Activated T-cell treated with anti-CD3 and anti-CD28 coated beads, Interleukin-2, amount 50 U/mL, for 24 hours (primary cell): ENCODE measurements at regions not wholly inside any gene's neighbourhood (a gene's known extent, or its start where the extent isn't known, plus 50 kb on each side); places are given as distances from the start of the nearest gene placed in this dataset.
"Not testable (repeated sequence)": the region's sequence is repeated elsewhere in the genome, so short reads cannot be mapped to it uniquely, and the experiment has no call there.

Experiments used
- DNase-seq: peaks from one replicate; pipeline ENCODE4 v3.0.0-alpha.2; 2020
- H3K27ac Mint-ChIP-seq: 2 replicates; pipeline ENCODE4 v1.8.0; 2020; ENCODE audit warnings: mild to moderate bottlenecking, mixed read lengths
- H3K27me3 Mint-ChIP-seq: 2 replicates; pipeline ENCODE4 v1.8.0; 2020; ENCODE audit warnings: mixed read lengths
- H3K36me3 Mint-ChIP-seq: 2 replicates; pipeline ENCODE4 v1.8.0; 2020; ENCODE audit warnings: low read depth, mixed read lengths
- H3K4me1 Mint-ChIP-seq: 2 replicates; pipeline ENCODE4 v1.8.0; 2020; ENCODE audit warnings: low read depth, mixed read lengths
- H3K4me3 Mint-ChIP-seq: 2 replicates; pipeline ENCODE4 v1.8.0; 2020; ENCODE audit warnings: mild to moderate bottlenecking, moderate library complexity, mixed read lengths
- H3K9me3 Mint-ChIP-seq: 2 replicates; pipeline ENCODE4 v1.8.0; 2020; ENCODE audit warnings: mixed read lengths

DNA sequence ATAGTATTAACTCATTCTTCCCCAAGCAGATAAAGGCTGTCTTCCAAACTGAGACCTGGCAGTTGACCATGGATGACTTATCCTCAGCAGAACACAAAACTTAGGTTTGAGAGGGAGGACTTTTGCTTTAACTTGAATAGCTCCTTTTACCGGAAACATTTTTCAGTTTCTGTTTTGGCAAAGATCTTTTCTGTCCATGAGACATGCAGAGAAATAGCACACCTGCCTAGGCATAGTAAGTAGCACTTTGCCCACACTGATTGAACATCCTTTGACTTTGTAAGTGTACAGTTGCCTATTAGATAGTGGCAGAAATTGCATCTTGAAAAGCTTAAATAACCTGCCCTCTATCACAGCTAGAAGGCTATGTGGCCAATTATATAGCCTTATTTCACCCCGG lies 1962.5 kb downstream of the MRPL39 start:
- Mint-ChIP-seq H3K27ac (no peak overlapping the region), H3K9me3 (no peaks in the 10 kb centered on the region), H3K36me3 (no peaks in the 10 kb centered on the region), H3K4me3 (no peak overlapping the region), H3K4me1 (no peaks in the 10 kb centered on the region), H3K27me3 (no peaks in the 10 kb centered on the region)
- no peak for DNase-seq

GRCh38 chr21:23639721-23640120 lies 1967.6 kb downstream of the MRPL39 start:
- no peaks in the 10 kb centered on the region for H3K27me3 Mint-ChIP-seq
- H3K27ac Mint-ChIP-seq, result no peak overlapping the region
- no peak overlapping the region for H3K4me3 Mint-ChIP-seq
- DNase-seq, result no peak
- H3K4me1 Mint-ChIP-seq, result no peaks in the 10 kb centered on the region
- no peaks in the 10 kb centered on the region for H3K36me3 Mint-ChIP-seq
- H3K9me3 Mint-ChIP-seq, result no peaks in the 10 kb centered on the region

GRCh38 chr21:23638131-23638695 lies 1969.1 kb downstream of the MRPL39 start:
- Mint-ChIP-seq H3K27me3 (no peaks in the 10 kb centered on the region), H3K9me3 (no peaks in the 10 kb centered on the region), H3K36me3 (no peaks in the 10 kb centered on the region), H3K4me1 (no peaks in the 10 kb centered on the region), H3K4me3 (no peak overlapping the region), H3K27ac (no peak overlapping the region)
- no peak for DNase-seq

GRCh38 chr21:23633447-23633940 lies 1973.8 kb downstream of the MRPL39 start:
- no peak for DNase-seq
- Mint-ChIP-seq H3K27me3 (no peaks in the 10 kb centered on the region), H3K4me1 (no peaks in the 10 kb centered on the region), H3K9me3 (peaks cover under 1% of the 10 kb centered on the region), H3K27ac (no peak overlapping the region), H3K4me3 (no peak overlapping the region), H3K36me3 (no peaks in the 10 kb centered on the region)

GRCh38 chr21:23624281-23624680 lies 1983.0 kb downstream of the MRPL39 start:
- Mint-ChIP-seq H3K4me3 (no peak overlapping the region), H3K27me3 (no peaks in the 10 kb centered on the region), H3K9me3 (peaks cover 3% of the 10 kb centered on the region), H3K4me1 (no peaks in the 10 kb centered on the region), H3K27ac (no peak overlapping the region), H3K36me3 (no peaks in the 10 kb centered on the region)
- DNase-seq, result no peak

GRCh38 chr21:23613014-23613413 lies 1994.3 kb downstream of the MRPL39 start:
- H3K36me3 Mint-ChIP-seq, result no peaks in the 10 kb centered on the region
- no peaks in the 10 kb centered on the region for H3K4me1 Mint-ChIP-seq
- H3K27ac Mint-ChIP-seq, result no peak overlapping the region
- DNase-seq, result no peak
- no peaks in the 10 kb centered on the region for H3K27me3 Mint-ChIP-seq
- H3K9me3 Mint-ChIP-seq, result no peaks in the 10 kb centered on the region
- H3K4me3 Mint-ChIP-seq, result no peak overlapping the region

DNA sequence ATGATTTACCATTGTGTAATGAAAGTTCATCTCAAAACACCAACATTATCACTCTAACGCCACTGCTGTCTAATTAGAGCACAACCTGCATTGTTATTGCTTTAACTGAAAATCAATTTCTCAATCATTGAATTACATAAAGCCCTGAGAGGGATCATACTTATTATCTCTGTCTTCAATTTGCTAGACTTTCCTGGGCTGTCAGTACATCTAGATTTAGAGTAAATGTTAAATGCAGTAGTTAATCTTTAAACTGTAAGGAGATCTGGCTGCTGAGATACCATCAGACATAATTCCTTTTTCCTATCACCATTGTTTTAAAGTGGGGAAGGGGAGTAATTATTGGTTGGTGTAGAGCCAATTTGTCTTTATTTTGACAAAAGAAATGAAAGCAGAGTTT lies 1995.1 kb downstream of the MRPL39 start:
- H3K27me3 Mint-ChIP-seq, result no peaks in the 10 kb centered on the region
- no peaks in the 10 kb centered on the region for H3K9me3 Mint-ChIP-seq
- no peaks in the 10 kb centered on the region for H3K4me1 Mint-ChIP-seq
- H3K36me3 Mint-ChIP-seq, result no peaks in the 10 kb centered on the region
- H3K4me3 Mint-ChIP-seq, result no peak overlapping the region
- no peak for DNase-seq
- no peak overlapping the region for H3K27ac Mint-ChIP-seq

GRCh38 chr21:23607782-23608431 lies 1999.4 kb downstream of the MRPL39 start:
- no peak for DNase-seq
- H3K4me3 Mint-ChIP-seq, result no peak overlapping the region
- H3K4me1 Mint-ChIP-seq, result no peaks in the 10 kb centered on the region
- no peaks in the 10 kb centered on the region for H3K27me3 Mint-ChIP-seq
- H3K27ac Mint-ChIP-seq, result no peak overlapping the region
- no peaks in the 10 kb centered on the region for H3K36me3 Mint-ChIP-seq
- H3K9me3 Mint-ChIP-seq, result no peaks in the 10 kb centered on the region

DNA sequence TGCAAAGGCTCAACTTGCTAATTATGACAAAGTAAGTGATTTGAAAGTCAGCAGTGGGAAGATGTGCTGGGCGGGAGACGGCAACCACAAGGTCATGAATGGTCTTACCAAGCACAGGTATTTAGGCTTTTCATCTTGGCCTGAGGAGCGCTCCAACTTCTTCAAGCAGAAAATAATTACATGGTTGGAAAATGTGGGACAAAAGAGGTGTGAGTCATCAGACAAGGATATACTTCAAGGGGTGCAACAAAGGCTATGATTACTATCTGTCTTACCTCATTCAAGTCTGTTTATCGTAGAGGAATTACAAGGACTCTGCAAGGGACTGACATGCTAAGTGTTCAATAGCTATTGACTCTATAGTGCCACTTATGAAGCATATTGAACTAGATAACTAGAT lies 2005.7 kb downstream of the MRPL39 start:
- no peak for DNase-seq
- no peaks in the 10 kb centered on the region for H3K36me3 Mint-ChIP-seq
- peaks cover 3% of the 10 kb centered on the region for H3K9me3 Mint-ChIP-seq
- no peaks in the 10 kb centered on the region for H3K27me3 Mint-ChIP-seq
- H3K4me1 Mint-ChIP-seq, result no peaks in the 10 kb centered on the region
- H3K27ac Mint-ChIP-seq, result no peak overlapping the region
- H3K4me3 Mint-ChIP-seq, result no peak overlapping the region

GRCh38 chr21:23593582-23593981 lies 2013.7 kb downstream of the MRPL39 start:
- Mint-ChIP-seq H3K36me3 (no peaks in the 10 kb centered on the region), H3K4me1 (no peaks in the 10 kb centered on the region), H3K27me3 (no peaks in the 10 kb centered on the region), H3K9me3 (no peaks in the 10 kb centered on the region), H3K27ac (no peak overlapping the region), H3K4me3 (no peak overlapping the region)
- no peak for DNase-seq

DNA sequence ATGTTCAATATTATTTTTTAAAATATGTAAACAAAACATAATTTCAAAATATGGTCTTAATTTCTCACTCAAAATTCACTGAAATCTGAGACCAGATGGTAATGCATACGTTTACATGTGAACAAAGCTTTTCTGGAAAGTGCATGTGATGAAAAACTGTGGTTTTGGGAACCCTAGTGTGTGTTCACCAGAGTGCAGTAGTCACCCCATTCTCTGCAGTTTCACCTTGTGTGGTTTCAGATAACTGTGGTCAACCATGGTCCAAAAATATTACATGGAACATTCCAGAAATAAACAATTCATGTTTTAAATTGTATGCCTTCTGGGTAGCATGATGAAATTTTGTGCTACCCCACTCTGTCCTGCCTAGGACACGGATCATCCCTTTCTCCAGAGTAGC lies 2021.9 kb downstream of the MRPL39 start:
- H3K9me3 Mint-ChIP-seq, result no peaks in the 10 kb centered on the region
- no peak for DNase-seq
- no peak overlapping the region for H3K4me3 Mint-ChIP-seq
- no peak overlapping the region for H3K27ac Mint-ChIP-seq
- H3K27me3 Mint-ChIP-seq, result no peaks in the 10 kb centered on the region
- H3K36me3 Mint-ChIP-seq, result no peaks in the 10 kb centered on the region
- H3K4me1 Mint-ChIP-seq, result no peaks in the 10 kb centered on the region

DNA sequence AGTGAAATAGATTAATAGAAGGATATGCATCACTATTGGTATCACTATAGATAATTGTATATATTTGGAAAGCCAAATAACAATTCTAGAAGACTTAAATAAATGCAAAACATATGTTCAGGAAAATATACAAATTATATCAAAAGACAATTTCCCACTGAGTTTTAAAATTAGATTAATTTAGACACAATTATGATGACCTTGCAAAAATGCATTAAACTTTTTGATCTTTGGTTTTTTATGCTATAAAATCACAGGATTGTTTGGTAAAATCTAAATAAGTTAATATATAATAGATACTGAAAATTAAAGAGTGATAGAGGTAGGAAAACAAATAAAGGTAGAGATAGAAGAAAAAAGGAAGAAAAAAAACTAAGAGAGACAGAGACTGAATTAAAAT lies 2027.7 kb downstream of the MRPL39 start:
- no peak overlapping the region for H3K4me3 Mint-ChIP-seq
- H3K4me1 Mint-ChIP-seq, result no peaks in the 10 kb centered on the region
- no peak overlapping the region for H3K27ac Mint-ChIP-seq
- H3K9me3 Mint-ChIP-seq, result no peaks in the 10 kb centered on the region
- no peak for DNase-seq
- H3K27me3 Mint-ChIP-seq, result no peaks in the 10 kb centered on the region
- H3K36me3 Mint-ChIP-seq, result no peaks in the 10 kb centered on the region

DNA sequence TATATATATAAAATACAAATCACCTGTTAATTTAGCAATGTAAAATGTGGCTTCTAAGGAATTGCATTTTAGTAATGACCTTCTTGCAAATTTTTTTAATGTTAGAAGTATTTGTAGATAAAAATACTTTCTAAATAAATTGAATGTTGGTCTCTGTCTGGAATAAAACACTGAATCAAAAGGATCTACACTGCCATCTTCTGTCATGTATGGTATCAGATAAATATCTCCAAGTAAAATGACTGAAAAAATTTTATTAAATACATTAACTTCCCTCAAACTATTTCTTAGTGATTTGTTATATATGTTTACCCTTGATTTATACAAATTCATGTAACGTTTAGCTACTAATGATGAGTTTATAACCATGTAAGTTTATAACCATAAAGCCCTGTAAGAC lies 2029.3 kb downstream of the MRPL39 start:
- no peaks in the 10 kb centered on the region for H3K36me3 Mint-ChIP-seq
- no peak for DNase-seq
- no peaks in the 10 kb centered on the region for H3K9me3 Mint-ChIP-seq
- no peak overlapping the region for H3K4me3 Mint-ChIP-seq
- no peaks in the 10 kb centered on the region for H3K27me3 Mint-ChIP-seq
- no peak overlapping the region for H3K27ac Mint-ChIP-seq
- H3K4me1 Mint-ChIP-seq, result no peaks in the 10 kb centered on the region

- Mint-ChIP-seq H3K4me1 (no peaks in the 10 kb centered on the region), H3K4me3 (no peak overlapping the region), H3K27me3 (no peaks in the 10 kb centered on the region), H3K27ac (no peak overlapping the region), H3K36me3 (no peaks in the 10 kb centered on the region), H3K9me3 (no peaks in the 10 kb centered on the region)
- no peak for DNase-seq
These were observed 2032.3 kb downstream of the MRPL39 start for GRCh38 chr21:23574932-23575331.

GRCh38 chr21:23548924-23549323 lies 2058.4 kb downstream of the MRPL39 start:
- H3K9me3 Mint-ChIP-seq, H3K4me1 Mint-ChIP-seq, H3K27ac Mint-ChIP-seq, H3K27me3 Mint-ChIP-seq, DNase-seq, H3K36me3 Mint-ChIP-seq, H3K4me3 Mint-ChIP-seq: not testable (repeated sequence)

- no peaks in the 10 kb centered on the region for H3K36me3 Mint-ChIP-seq
- DNase-seq, result no peak
- no peak overlapping the region for H3K27ac Mint-ChIP-seq
- no peaks in the 10 kb centered on the region for H3K4me1 Mint-ChIP-seq
- H3K9me3 Mint-ChIP-seq, result no peaks in the 10 kb centered on the region
- no peak overlapping the region for H3K4me3 Mint-ChIP-seq
- H3K27me3 Mint-ChIP-seq, result no peaks in the 10 kb centered on the region
These were observed 2063.9 kb downstream of the MRPL39 start for GRCh38 chr21:23543333-23543732.
